Activated CD8-positive, alpha-beta T cell treated with anti-CD3 and anti-CD28 coated beads for 36 hours (primary cell): ENCODE measurements at regions not wholly inside any gene's neighbourhood (a gene's known extent, or its start where the extent isn't known, plus 50 kb on each side); places are given as distances from the start of the nearest gene placed in this dataset.

Experiments used
- ATAC-seq: fragments of 200-7000 bp; cut with Tn5 transposase; one replicate; pipeline ENCODE4 v1.10.0; 2021; ENCODE audit warnings: mild to moderate bottlenecking, moderate library complexity
- CTCF ChIA-PET: fragments of 350-600 bp; sonication (Branson Sonifier 250); formaldehyde crosslinking; loops from one replicate; lab custom pipeline; 2021; ENCODE audit warnings: antibody characterized with exemption; lab: Charles Lee
- POLR2A ChIA-PET: fragments of 350-600 bp; sonication (Branson Sonifier 250); formaldehyde crosslinking; loops from one replicate; lab custom pipeline; 2021; ENCODE audit warnings: antibody characterized with exemption; lab: Charles Lee
- DNase-seq: peaks from one replicate; pipeline ENCODE4 v3.0.0-alpha.2; 2020
- H3K27ac Mint-ChIP-seq: one replicate; pipeline ENCODE4 v1.8.0; 2021; ENCODE audit warnings: mild to moderate bottlenecking, mixed read lengths
- H3K27me3 Mint-ChIP-seq: one replicate; pipeline ENCODE4 v1.8.0; 2021; ENCODE audit warnings: mixed read lengths
- H3K36me3 Mint-ChIP-seq: one replicate; pipeline ENCODE4 v1.8.0; 2021; ENCODE audit warnings: low read depth, mixed read lengths
- H3K4me1 Mint-ChIP-seq: one replicate; pipeline ENCODE4 v1.8.0; 2021; ENCODE audit warnings: low read depth, mixed read lengths
- H3K4me3 Mint-ChIP-seq: one replicate; pipeline ENCODE4 v1.8.0; 2021; ENCODE audit warnings: mild to moderate bottlenecking, moderate library complexity, mixed read lengths
- H3K9me3 Mint-ChIP-seq: one replicate; pipeline ENCODE4 v1.8.0; 2021; ENCODE audit warnings: mixed read lengths
- intact Hi-C: fragments of 100-400 bp; cut with micrococcal nuclease; formaldehyde crosslinking; loops from one replicate; pipeline ENCODE4 v1.10.0; 2022
- TF ChIP-seq, protein P1 (sequence below): fragments of 200-600 bp; IDR thresholded peaks from one replicate; pipeline ENCODE4 v1.8.0; 2022; ENCODE audit warnings: antibody characterized with exemption, mild to moderate bottlenecking

DNA sequence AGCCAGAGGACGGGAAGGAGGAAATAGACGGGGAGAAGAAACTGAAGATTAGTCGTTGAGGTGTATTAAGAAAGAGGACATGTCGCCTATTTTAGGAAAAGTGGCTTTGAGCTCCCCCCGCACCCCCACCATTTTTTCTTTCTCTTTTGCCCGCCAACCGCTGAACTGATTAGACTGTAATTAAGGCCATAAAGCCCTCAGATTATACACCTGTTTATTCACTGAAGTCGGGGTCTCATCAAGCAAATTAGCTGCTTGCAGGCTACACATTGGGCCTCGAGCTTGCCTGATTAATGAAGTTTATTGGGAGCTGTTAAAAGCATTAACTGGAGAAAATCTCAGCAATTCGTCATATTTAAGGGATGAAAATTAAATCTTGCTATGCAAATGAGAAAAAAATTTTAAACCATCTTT lies 119.4 kb upstream of the RRP15 start:
- no peak for DNase-seq
- Mint-ChIP-seq H3K9me3 (no peaks in the 10 kb centered on the region), H3K4me1 (peaks cover 14% of the 10 kb centered on the region), H3K4me3 (peak overlapping the region; percentile 50), H3K27ac (no peak overlapping the region), H3K27me3 (peaks cover 50% of the 10 kb centered on the region), H3K36me3 (peaks cover 2% of the 10 kb centered on the region)
- ChIA-PET POLR2A (no interaction called here), CTCF (interaction anchor here (1.0 kb wide), 1 partner anchor 8 kb away, joined by 3 read pairs; no protein-coding TSS in a partner anchor)
- ATAC-seq, result no peak
- intact Hi-C loops, result no loop called here
- TF ChIP-seq, protein P1, sequence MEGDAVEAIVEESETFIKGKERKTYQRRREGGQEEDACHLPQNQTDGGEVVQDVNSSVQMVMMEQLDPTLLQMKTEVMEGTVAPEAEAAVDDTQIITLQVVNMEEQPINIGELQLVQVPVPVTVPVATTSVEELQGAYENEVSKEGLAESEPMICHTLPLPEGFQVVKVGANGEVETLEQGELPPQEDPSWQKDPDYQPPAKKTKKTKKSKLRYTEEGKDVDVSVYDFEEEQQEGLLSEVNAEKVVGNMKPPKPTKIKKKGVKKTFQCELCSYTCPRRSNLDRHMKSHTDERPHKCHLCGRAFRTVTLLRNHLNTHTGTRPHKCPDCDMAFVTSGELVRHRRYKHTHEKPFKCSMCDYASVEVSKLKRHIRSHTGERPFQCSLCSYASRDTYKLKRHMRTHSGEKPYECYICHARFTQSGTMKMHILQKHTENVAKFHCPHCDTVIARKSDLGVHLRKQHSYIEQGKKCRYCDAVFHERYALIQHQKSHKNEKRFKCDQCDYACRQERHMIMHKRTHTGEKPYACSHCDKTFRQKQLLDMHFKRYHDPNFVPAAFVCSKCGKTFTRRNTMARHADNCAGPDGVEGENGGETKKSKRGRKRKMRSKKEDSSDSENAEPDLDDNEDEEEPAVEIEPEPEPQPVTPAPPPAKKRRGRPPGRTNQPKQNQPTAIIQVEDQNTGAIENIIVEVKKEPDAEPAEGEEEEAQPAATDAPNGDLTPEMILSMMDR, result no peak

DNA sequence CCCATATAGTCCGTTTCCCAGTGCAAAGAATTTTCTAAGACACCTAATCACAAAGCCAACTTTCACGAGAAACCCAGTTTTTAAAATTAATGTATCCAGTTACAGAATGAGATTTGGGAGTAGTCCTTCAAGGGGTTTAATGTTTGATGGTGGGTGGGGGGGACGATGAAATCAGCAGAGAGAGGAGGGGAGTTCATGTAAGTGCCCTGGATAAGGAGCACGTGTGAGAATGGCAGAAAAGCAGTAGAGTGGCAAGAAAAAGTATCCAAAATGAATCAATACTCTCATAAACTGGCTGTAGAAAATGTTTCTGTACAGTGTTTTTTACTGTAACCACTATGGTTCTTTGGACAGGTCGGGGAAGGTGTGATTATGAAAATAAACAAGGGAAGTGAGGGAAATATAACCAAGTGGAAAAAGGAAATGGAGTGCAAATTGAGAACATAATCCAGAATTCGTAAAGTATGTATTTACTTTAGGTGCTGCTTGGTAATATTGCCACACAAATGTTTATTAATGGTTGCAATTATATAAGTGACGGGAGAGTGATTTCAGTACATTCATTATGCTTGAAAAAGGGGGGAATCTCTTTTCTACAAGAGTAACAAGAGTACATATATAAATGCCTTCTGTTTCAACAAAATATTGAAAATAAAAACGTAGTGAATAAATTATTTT lies 118.7 kb upstream of the RRP15 start:
- H3K9me3 Mint-ChIP-seq, result no peaks in the 10 kb centered on the region
- CTCF ChIA-PET, result interaction anchor here (1.0 kb wide), 1 partner anchor 8 kb away, joined by 3 read pairs; no protein-coding TSS in a partner anchor
- no peak for ATAC-seq
- no peak overlapping the region for H3K27ac Mint-ChIP-seq
- H3K27me3 Mint-ChIP-seq, result peaks cover 49% of the 10 kb centered on the region
- TF ChIP-seq, protein P1, result no peak
- POLR2A ChIA-PET, result no interaction called here
- intact Hi-C loops, result no loop called here
- no peak for DNase-seq
- peaks cover 14% of the 10 kb centered on the region for H3K4me1 Mint-ChIP-seq
- H3K4me3 Mint-ChIP-seq, result no peak overlapping the region
- peaks cover 2% of the 10 kb centered on the region for H3K36me3 Mint-ChIP-seq

DNA sequence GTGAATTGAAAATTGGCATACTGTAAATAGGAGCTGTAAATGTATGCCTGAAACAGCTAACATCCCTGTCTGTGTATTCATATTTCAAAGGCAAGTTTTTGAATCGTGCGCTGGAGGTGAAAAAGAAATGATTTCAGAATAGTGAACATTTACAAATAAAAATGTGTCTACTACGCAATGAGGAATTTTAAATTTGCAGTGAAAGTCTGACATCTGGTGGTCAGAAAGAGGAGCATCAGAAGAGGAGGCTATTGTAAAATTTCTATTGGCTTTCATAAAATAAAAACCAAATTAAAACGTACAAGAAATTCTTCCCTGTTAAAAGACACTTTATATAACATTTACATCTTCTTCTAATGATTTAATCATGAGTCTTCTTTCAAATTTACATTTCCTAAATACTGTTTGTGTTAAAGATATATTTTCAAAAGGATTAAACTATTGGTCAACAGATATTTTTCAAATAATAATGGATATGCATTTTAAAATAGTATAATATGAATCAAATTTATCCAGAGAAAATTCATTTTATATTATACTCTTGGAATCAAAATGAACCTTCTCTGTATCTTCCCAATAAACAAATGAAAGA lies 113.7 kb upstream of the RRP15 start:
- H3K9me3 Mint-ChIP-seq, result no peaks in the 10 kb centered on the region
- H3K4me1 Mint-ChIP-seq, result no peaks in the 10 kb centered on the region
- H3K4me3 Mint-ChIP-seq, result no peak overlapping the region
- TF ChIP-seq, protein P1, result peak; percentile 64
- POLR2A ChIA-PET, result no interaction called here
- ATAC-seq (no peak), DNase-seq (no peak)
- CTCF ChIA-PET, result no interaction called here
- no peaks in the 10 kb centered on the region for H3K36me3 Mint-ChIP-seq
- peaks cover 19% of the 10 kb centered on the region for H3K27me3 Mint-ChIP-seq
- intact Hi-C loops, result no loop called here
- H3K27ac Mint-ChIP-seq, result no peak overlapping the region

DNA sequence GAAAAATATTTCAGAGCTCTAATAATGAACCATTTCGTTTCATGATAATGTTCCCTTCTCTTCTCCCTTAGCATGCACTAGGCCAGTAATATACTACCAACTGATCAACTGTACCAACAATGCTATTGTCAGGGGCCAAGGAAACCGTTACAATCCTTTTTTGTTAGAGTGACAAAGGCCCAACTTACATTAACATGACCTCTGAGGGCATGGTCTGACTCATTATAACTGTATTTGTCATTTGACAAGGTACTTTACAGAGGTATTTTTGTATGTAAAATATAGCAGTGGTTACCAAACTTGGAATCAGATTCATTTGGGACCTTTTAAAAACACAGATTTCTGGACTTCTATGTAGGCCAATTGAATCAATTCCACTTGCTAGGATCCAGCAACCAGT lies 102.6 kb upstream of the RRP15 start:
- no peak overlapping the region for H3K27ac Mint-ChIP-seq
- CTCF ChIA-PET, result no interaction called here
- no peaks in the 10 kb centered on the region for H3K9me3 Mint-ChIP-seq

DNA sequence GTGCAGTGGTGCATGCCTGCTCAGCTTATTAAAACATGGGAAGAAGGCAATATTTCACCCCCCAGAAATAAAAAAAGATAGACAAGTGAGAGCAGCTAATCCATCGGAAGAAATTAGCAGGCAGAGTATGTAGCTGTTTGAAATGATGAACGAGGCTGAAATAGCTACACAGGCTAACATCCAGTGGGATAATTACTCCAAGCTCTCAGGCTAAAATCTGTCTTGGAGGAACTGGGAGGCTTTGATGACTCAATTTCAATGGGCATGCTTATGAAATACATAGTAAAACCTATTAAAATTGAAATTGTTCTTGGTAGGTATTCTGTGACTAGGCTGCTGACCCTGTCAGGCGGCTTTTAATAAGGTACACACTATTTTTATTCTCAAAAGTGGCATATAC lies 84.1 kb upstream of the RRP15 start:
- Mint-ChIP-seq H3K9me3 (no peaks in the 10 kb centered on the region), H3K4me1 (no peaks in the 10 kb centered on the region), H3K27me3 (peaks cover 2% of the 10 kb centered on the region), H3K27ac (no peak overlapping the region), H3K4me3 (no peak overlapping the region), H3K36me3 (no peaks in the 10 kb centered on the region)
- ATAC-seq (no peak), DNase-seq (no peak)
- intact Hi-C loops, result no loop called here
- TF ChIP-seq, protein P1, result no peak
- ChIA-PET CTCF (no interaction called here), POLR2A (no interaction called here)

More for the DNA sequence above, 102.6 kb upstream of the RRP15 start:
- POLR2A ChIA-PET, result no interaction called here
- peaks cover 4% of the 10 kb centered on the region for H3K27me3 Mint-ChIP-seq
- intact Hi-C loops, result no loop called here
- no peaks in the 10 kb centered on the region for H3K36me3 Mint-ChIP-seq
- ATAC-seq, result no peak
- H3K4me3 Mint-ChIP-seq, result no peak overlapping the region
- no peaks in the 10 kb centered on the region for H3K4me1 Mint-ChIP-seq
- DNase-seq, result no peak
- TF ChIP-seq, protein P1, result no peak
